ENCODE measurements at regions not wholly inside any gene's neighbourhood (a gene's known extent, or its start where the extent isn't known, plus 50 kb on each side); places are given as distances from the start of the nearest gene placed in this dataset.

DNA sequence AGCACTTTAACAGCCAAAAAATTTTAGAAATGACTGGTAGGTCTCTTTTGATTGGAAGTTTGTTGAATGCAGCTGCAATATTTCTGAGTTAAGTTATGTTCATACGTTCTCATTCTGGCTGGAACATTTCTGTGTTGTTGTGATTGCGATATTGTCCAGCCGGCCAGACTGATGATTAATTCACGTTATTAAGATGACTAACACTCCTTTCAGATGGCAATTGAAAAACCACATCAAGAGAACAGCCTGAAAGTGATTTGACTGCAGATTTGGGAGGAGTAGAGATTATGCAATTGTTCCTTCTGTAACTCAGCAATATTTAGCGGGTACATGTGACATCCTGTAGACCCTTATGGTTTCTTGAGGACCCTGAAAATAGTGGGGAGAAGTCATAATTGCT, 133.7 kb downstream of the FBXO15 start:
- Histone ChIP-seq H3K79me2 (ENCODE audit: control insufficient read depth, insufficient read depth, low read length) (no peaks in the 10 kb centered on the region), H3K27me3 (replicated peaks in 1 of 2; ENCODE audit: control insufficient read depth in 2 of 2, insufficient read depth in 2 of 2, low read length in 1 of 2) (no peaks in the 10 kb centered on the region), H3K4me3 (no peak overlapping the region), H3K9ac (ENCODE audit: control insufficient read depth, insufficient read depth, low read length) (no peak overlapping the region), H4K20me1 (ENCODE audit: control insufficient read depth, insufficient read depth) (no peaks in the 10 kb centered on the region), H3K4me1 (ENCODE audit: control insufficient read depth, insufficient read depth, low read length) (no peaks in the 10 kb centered on the region), H3K4me2 (ENCODE audit: control insufficient read depth, insufficient read depth) (no peak overlapping the region), H2AFZ (ENCODE audit: control insufficient read depth, low read depth, low read length) (no peak overlapping the region), H3K27ac (ENCODE audit: control insufficient read depth, insufficient read depth) (no peak overlapping the region), H3K36me3 (ENCODE audit: control insufficient read depth in 2 of 2, insufficient read depth in 2 of 2, low read length in 1 of 2) (no peaks in the 10 kb centered on the region), H3K9me3 (replicated peaks; ENCODE audit: control insufficient read depth, insufficient read depth, low read length) (no peaks in the 10 kb centered on the region; the same call in 2 of the 3 replicates)
- in situ Hi-C loops (cut with MboI) (no loop called here), intact Hi-C loops (cut with micrococcal nuclease; ENCODE audit: unreplicated experiment) (no loop called here)
- ChIA-PET SMC1A (ENCODE audit: uncharacterized antibody, unreplicated experiment) (no interaction called here), CTCF (no interaction called here), POLR2A (no interaction called here), RAD21 (ENCODE audit: unreplicated experiment) (no interaction called here)
- BruUV-seq (replicated peaks) = no TSS peak
- FAIRE-seq (no peak), DNase-seq (ENCODE audit: low read depth, low spot score) (no peak), ATAC-seq (peak; percentile 66)
- WGBS (ENCODE audit: insufficient coverage, insufficient replicate concordance, low lambda C conversion rate, missing lambda C conversion rate) = 11% methylated on average over 5 of the region's 5 CpGs
- TF ChIP-seq NBN (IDR thresholded peaks at IDR 0.05) (no peak), ATF7 (IDR thresholded peaks at IDR 0.05; ENCODE audit: low read depth) (no peak), RFX5 (IDR thresholded peaks at IDR 0.05; ENCODE audit: low read depth, low read length) (no peak), IRF4 (IDR thresholded peaks at IDR 0.05; ENCODE audit: low read depth, low read length) (peak; percentile 70; the same call in 1 of the 2 replicates), POLR2AphosphoS5 (IDR thresholded peaks at IDR 0.05; ENCODE audit: low read length) (no peak), TCF7 (IDR thresholded peaks at IDR 0.05; ENCODE audit: borderline replicate concordance) (peak; percentile 97), NFIC (IDR thresholded peaks at IDR 0.05; ENCODE audit: low read depth, low read length) (0 out of 2 replicates have a peak, but pooled peaks have one; percentile 18), CBX3 (IDR thresholded peaks at IDR 0.05; ENCODE audit: borderline replicate concordance, low read depth) (no peak), JUNB (IDR thresholded peaks at IDR 0.05) (peak; percentile 78), RUNX3 (IDR thresholded peaks at IDR 0.05; ENCODE audit: low read length) (peak; percentile 90), SIX5 (IDR thresholded peaks at IDR 0.05; ENCODE audit: low read depth, low read length, severe bottlenecking) (no peak), NR2C2 (IDR thresholded peaks at IDR 0.05; ENCODE audit: borderline replicate concordance, control insufficient read depth, insufficient read length, low read depth) (no peak), ZNF622 (IDR thresholded peaks at IDR 0.05) (no peak), NFXL1 (IDR thresholded peaks at IDR 0.05; ENCODE audit: borderline replicate concordance) (no peak), ASH2L (IDR thresholded peaks at IDR 0.05; ENCODE audit: borderline replicate concordance, low read depth) (no peak)
- TF ChIP-seq, protein P1, sequence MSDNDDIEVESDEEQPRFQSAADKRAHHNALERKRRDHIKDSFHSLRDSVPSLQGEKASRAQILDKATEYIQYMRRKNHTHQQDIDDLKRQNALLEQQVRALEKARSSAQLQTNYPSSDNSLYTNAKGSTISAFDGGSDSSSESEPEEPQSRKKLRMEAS (IDR thresholded peaks at IDR 0.05; ENCODE audit: low read depth, low read length) = no peak
- TF ChIP-seq, protein P2, sequence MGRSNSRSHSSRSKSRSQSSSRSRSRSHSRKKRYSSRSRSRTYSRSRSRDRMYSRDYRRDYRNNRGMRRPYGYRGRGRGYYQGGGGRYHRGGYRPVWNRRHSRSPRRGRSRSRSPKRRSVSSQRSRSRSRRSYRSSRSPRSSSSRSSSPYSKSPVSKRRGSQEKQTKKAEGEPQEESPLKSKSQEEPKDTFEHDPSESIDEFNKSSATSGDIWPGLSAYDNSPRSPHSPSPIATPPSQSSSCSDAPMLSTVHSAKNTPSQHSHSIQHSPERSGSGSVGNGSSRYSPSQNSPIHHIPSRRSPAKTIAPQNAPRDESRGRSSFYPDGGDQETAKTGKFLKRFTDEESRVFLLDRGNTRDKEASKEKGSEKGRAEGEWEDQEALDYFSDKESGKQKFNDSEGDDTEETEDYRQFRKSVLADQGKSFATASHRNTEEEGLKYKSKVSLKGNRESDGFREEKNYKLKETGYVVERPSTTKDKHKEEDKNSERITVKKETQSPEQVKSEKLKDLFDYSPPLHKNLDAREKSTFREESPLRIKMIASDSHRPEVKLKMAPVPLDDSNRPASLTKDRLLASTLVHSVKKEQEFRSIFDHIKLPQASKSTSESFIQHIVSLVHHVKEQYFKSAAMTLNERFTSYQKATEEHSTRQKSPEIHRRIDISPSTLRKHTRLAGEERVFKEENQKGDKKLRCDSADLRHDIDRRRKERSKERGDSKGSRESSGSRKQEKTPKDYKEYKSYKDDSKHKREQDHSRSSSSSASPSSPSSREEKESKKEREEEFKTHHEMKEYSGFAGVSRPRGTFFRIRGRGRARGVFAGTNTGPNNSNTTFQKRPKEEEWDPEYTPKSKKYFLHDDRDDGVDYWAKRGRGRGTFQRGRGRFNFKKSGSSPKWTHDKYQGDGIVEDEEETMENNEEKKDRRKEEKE (IDR thresholded peaks at IDR 0.05) = no peak
- TF ChIP-seq, protein P3, sequence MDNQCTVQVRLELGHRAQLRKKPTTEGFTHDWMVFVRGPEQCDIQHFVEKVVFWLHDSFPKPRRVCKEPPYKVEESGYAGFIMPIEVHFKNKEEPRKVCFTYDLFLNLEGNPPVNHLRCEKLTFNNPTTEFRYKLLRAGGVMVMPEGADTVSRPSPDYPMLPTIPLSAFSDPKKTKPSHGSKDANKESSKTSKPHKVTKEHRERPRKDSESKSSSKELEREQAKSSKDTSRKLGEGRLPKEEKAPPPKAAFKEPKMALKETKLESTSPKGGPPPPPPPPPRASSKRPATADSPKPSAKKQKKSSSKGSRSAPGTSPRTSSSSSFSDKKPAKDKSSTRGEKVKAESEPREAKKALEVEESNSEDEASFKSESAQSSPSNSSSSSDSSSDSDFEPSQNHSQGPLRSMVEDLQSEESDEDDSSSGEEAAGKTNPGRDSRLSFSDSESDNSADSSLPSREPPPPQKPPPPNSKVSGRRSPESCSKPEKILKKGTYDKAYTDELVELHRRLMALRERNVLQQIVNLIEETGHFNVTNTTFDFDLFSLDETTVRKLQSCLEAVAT (IDR thresholded peaks at IDR 0.05) = no peak
- TF ChIP-seq, protein P4, sequence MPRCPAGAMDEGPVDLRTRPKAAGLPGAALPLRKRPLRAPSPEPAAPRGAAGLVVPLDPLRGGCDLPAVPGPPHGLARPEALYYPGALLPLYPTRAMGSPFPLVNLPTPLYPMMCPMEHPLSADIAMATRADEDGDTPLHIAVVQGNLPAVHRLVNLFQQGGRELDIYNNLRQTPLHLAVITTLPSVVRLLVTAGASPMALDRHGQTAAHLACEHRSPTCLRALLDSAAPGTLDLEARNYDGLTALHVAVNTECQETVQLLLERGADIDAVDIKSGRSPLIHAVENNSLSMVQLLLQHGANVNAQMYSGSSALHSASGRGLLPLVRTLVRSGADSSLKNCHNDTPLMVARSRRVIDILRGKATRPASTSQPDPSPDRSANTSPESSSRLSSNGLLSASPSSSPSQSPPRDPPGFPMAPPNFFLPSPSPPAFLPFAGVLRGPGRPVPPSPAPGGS (IDR thresholded peaks at IDR 0.05; ENCODE audit: borderline replicate concordance, insufficient read depth, low read depth, low read length, poor library complexity, severe bottlenecking) = no peak
